Esophagus muscularis mucosa (tissue), 4 donors: ENCODE measurements at regions not wholly inside any gene's neighbourhood (a gene's known extent, or its start where the extent isn't known, plus 50 kb on each side); places are given as distances from the start of the nearest gene placed in this dataset.

Source experiments
- CTCF ChIP-seq, 3 experiments: fragments of 200-600 bp in 2 of 3; fragments of 450-650 bp in 1 of 3; sonication (generic) in 2 of 3; IDR thresholded peaks; one replicate each; pipeline ENCODE4 v1.5.1; 2017 to 2019; ENCODE audit warnings: antibody characterized with exemption in 3 of 3, mild to moderate bottlenecking in 2 of 3, moderate library complexity in 1 of 3
- EP300 ChIP-seq: sonication (generic); formaldehyde crosslinking; IDR thresholded peaks from one replicate; pipeline ENCODE4 v1.6.1; 2017; ENCODE audit warnings: antibody characterized with exemption
- POLR2A ChIP-seq: fragments of 450-650 bp; IDR thresholded peaks from one replicate; pipeline ENCODE4 v1.6.1; 2017; ENCODE audit warnings: antibody characterized with exemption, moderate library complexity, mild to moderate bottlenecking, low read depth
- POLR2AphosphoS5 ChIP-seq, 2 donors: sonication (generic); formaldehyde crosslinking; IDR thresholded peaks; one replicate each; pipeline ENCODE4 v1.6.1; 2017; ENCODE audit warnings: antibody characterized with exemption in 2 of 2

- TF ChIP-seq CTCF (IDR thresholded peaks at IDR 0.05) (no peak), POLR2A (no peak), EP300 (no peak), POLR2AphosphoS5 (IDR thresholded peaks at IDR 0.05) (no peak)
Observed at GRCh38 chr5:152094060-152094459, 169.4 kb upstream of the GLRA1 start.
